C4-2B (cell line): ENCODE measurements at regions not wholly inside any gene's neighbourhood (a gene's known extent, or its start where the extent isn't known, plus 50 kb on each side); places are given as distances from the start of the nearest gene placed in this dataset.

Experiments
- CTCF ChIP-seq: fragments of 450-650 bp; conservative IDR thresholded peaks from 2 replicates; pipeline ENCODE4 v1.5.1; 2017; ENCODE audit warnings: mild to moderate bottlenecking
- ZFX ChIP-seq: fragments of 450-650 bp; IDR thresholded peaks from 2 replicates; pipeline ENCODE4 v1.6.1; 2017

- TF ChIP-seq CTCF = no peak
- no peak for TF ChIP-seq ZFX
These were observed 1407.1 kb downstream of the SI start for GRCh38 chr3:163671201-163671600.
